Erythroblast (primary cell): ENCODE measurements at regions not wholly inside any gene's neighbourhood (a gene's known extent, or its start where the extent isn't known, plus 50 kb on each side); places are given as distances from the start of the nearest gene placed in this dataset.

ENCODE experiments used
- GATA1 ChIP-seq: IDR thresholded peaks from 2 replicates; pipeline ENCODE4 v1.6.1; 2011; ENCODE audit warnings: low read depth, mild to moderate bottlenecking, control low read depth, low read length, moderate library complexity
- POLR2A ChIP-seq: IDR thresholded peaks from 2 replicates; pipeline ENCODE4 v1.6.1; 2011; ENCODE audit warnings: mild to moderate bottlenecking, low read length

DNA sequence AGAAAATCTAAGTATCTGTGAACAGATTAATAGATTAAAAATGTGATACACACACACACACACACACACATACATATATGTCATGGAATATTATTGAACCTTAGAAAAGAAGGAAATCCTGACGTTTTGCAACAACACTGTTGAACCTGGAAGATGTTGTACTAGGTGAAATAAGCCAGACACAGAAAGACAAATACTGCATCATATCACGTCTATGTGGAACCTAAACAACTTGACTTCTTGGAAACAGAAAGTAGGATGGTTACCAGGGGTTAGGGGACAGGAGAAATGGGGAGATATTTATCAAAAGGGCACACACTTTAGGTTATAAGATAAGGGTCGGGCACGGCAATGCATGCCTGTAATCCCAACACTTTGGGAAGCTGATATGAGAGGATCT, 698.4 kb upstream of the ID2 start:
- TF ChIP-seq POLR2A (no peak), GATA1 (no peak)
